Gastrocnemius medialis (tissue), 4 donors: ENCODE measurements at regions not wholly inside any gene's neighbourhood (a gene's known extent, or its start where the extent isn't known, plus 50 kb on each side); places are given as distances from the start of the nearest gene placed in this dataset.

Experiments used
- ATAC-seq, 2 donors: fragments of 150-250 bp; one replicate each; pipeline ENCODE4 v1.9.1; 2016
- DNase-seq, 2 donors: peaks; one replicate each; pipeline ENCODE4 v3.0.0-alpha.2; 2019
- H3K27ac ChIP-seq, 4 donors: fragments of 200-600 bp; sonication (generic); 1 replicate in 1 of 4; 2 replicates in 3 of 4; pipeline ENCODE4 v1.5.1; 2016 to 2018; ENCODE audit warnings: mild to moderate bottlenecking in 2 of 4, moderate library complexity in 1 of 4
- H3K27me3 ChIP-seq, 3 donors: fragments of 200-600 bp; sonication (generic) in 2 of 3; 1 replicate in 1 of 3; 2 replicates in 2 of 3; pipeline versions ENCODE4 v1.5.1 to v1.6.0; 2016 to 2019; ENCODE audit warnings: mild to moderate bottlenecking in 1 of 3, moderate library complexity in 1 of 3
- H3K36me3 ChIP-seq, 2 donors: fragments of 200-600 bp; sonication (generic) in 1 of 2; one replicate each; pipeline ENCODE4 v1.5.1; 2017 to 2018
- H3K4me1 ChIP-seq, 2 donors: fragments of 200-600 bp; sonication (generic) in 1 of 2; one replicate each; pipeline ENCODE4 v1.5.1; 2016 to 2017; ENCODE audit warnings: mild to moderate bottlenecking in 2 of 2
- H3K4me3 ChIP-seq, 4 donors: fragments of 200-600 bp; sonication (generic) in 3 of 4; 1 replicate in 1 of 4; 2 replicates in 3 of 4; pipeline ENCODE4 v1.5.1; 2016 to 2019; ENCODE audit warnings: mild to moderate bottlenecking in 2 of 4
- H3K9me3 ChIP-seq, 3 donors: fragments of 200-600 bp; sonication (generic) in 2 of 3; 1 replicate in 1 of 3; 2 replicates in 2 of 3; pipeline ENCODE4 v1.5.1; 2016 to 2019
- POLR2A ChIP-seq, 2 donors: fragments of 450-650 bp; IDR thresholded peaks; one replicate each; pipeline ENCODE4 v1.6.1; 2017; ENCODE audit warnings: antibody characterized with exemption in 2 of 2, mild to moderate bottlenecking in 2 of 2, moderate library complexity in 2 of 2
- in situ Hi-C, 4 donors: fragments of 200-750 bp; cut with MboI; loops; one replicate each; pipeline versions ENCODE4 v1.15.0 to v1.8.0; 2017; ENCODE audit warnings: low sequenced_read_pairs in 4 of 4
- intact Hi-C: fragments of 100-400 bp; cut with DNase I; formaldehyde crosslinking; loops from one replicate; pipeline ENCODE4 v1.15.1; 2023; ENCODE audit warnings: low total_unique reads
- TF ChIP-seq, protein P1 (sequence below), 5 experiments: fragments of 450-650 bp in 3 of 5; fragments of 200-600 bp in 2 of 5; sonication (generic) in 2 of 5; IDR thresholded peaks in 4 of 5; conservative IDR thresholded peaks in 1 of 5; 1 replicate in 4 of 5; 2 replicates in 1 of 5; pipeline ENCODE4 v1.5.1; 2016 to 2019; ENCODE audit warnings: antibody characterized with exemption in 5 of 5, mild to moderate bottlenecking in 3 of 5, moderate library complexity in 3 of 5

DNA sequence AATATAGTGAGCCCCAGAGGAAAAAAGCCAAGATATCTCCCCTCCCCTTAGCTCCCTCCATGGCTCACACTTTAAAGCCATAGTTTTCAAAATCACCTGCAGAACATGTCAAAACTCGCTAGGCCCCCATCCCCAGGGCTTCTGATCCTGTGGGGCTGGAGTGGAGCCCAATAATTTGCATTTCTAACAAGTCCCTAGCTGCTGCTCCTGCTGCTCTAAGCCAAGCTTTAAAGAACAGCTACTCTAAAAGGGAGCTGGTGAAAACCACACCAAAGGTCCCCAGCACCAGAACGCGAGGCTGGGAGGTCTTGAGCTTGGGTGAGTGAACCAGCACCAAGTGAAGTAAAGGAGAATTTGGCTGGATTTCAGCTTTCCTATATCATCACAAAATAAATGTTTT, 237.1 kb downstream of the ZNF674 start:
- no peak overlapping the region for H3K4me3 ChIP-seq
- ATAC-seq (no peak), DNase-seq (no peak)
- no peaks in the 10 kb centered on the region for H3K9me3 ChIP-seq
- no peaks in the 10 kb centered on the region for H3K4me1 ChIP-seq
- H3K36me3 ChIP-seq, result no peaks in the 10 kb centered on the region
- in situ Hi-C loops (no loop called here), intact Hi-C loops (no loop called here)
- no peak overlapping the region for H3K27ac ChIP-seq
- peaks cover 0 to 3% (median 0%) of the 10 kb centered on the region in 3 donors for H3K27me3 ChIP-seq
- TF ChIP-seq, protein P1, sequence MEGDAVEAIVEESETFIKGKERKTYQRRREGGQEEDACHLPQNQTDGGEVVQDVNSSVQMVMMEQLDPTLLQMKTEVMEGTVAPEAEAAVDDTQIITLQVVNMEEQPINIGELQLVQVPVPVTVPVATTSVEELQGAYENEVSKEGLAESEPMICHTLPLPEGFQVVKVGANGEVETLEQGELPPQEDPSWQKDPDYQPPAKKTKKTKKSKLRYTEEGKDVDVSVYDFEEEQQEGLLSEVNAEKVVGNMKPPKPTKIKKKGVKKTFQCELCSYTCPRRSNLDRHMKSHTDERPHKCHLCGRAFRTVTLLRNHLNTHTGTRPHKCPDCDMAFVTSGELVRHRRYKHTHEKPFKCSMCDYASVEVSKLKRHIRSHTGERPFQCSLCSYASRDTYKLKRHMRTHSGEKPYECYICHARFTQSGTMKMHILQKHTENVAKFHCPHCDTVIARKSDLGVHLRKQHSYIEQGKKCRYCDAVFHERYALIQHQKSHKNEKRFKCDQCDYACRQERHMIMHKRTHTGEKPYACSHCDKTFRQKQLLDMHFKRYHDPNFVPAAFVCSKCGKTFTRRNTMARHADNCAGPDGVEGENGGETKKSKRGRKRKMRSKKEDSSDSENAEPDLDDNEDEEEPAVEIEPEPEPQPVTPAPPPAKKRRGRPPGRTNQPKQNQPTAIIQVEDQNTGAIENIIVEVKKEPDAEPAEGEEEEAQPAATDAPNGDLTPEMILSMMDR (IDR thresholded peaks at IDR 0.05 in 4 of 5, conservative IDR thresholded peaks at IDR 0.05 in 1 of 5), result no peak
- no peak for TF ChIP-seq POLR2A (IDR thresholded peaks at IDR 0.05)

DNA sequence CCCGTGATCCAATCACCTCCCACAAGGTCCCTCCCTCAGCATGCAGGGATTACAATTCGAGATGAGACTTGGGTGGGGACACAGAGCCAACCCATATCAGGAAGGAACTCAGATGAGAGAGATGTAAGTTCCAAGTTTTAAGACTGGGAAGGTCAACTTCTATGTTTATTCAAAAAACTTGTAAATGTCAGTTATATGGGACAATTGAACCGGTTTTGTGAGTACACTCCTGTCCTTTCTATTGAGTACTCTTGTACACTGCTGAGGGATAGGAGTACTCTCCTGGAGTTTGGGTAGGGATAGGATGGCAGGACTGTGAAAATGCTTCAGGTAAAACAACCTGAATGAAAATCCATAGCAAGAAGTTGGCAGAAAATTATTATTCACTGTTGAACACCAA, 239.1 kb downstream of the ZNF674 start:
- DNase-seq (no peak), ATAC-seq (no peak)
- intact Hi-C loops (no loop called here), in situ Hi-C loops (no loop called here)
- TF ChIP-seq, protein P1 (IDR thresholded peaks at IDR 0.05 in 4 of 5, conservative IDR thresholded peaks at IDR 0.05 in 1 of 5), result no peak
- no peak for TF ChIP-seq POLR2A (IDR thresholded peaks at IDR 0.05)
- peaks cover 0 to 3% (median 0%) of the 10 kb centered on the region in 3 donors for H3K27me3 ChIP-seq
- no peaks in the 10 kb centered on the region for H3K4me1 ChIP-seq
- H3K36me3 ChIP-seq, result no peaks in the 10 kb centered on the region
- H3K4me3 ChIP-seq, result no peak overlapping the region
- no peaks in the 10 kb centered on the region for H3K9me3 ChIP-seq
- H3K27ac ChIP-seq, result no peak overlapping the region

DNA sequence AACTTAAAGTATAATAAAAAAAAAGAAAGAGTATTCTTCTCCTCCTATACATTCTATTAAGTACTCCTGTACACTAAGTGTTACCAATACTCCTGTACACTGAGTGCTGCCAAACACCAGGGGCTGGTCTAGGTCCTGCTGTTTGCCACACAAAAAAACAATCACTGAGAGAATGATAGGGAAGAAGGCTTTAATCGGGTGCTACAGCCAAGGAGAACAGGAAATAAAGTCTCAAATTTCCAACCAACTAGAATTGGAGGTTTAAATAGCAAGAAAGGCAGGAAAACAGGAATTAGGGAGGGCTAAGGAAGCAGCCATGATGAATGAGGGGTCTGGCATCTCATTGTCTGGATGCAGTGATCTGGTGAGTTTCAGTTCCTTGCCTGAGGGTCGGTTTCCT, 239.8 kb downstream of the ZNF674 start:
- DNase-seq (no peak), ATAC-seq (no peak)
- TF ChIP-seq, protein P1 (IDR thresholded peaks at IDR 0.05 in 4 of 5, conservative IDR thresholded peaks at IDR 0.05 in 1 of 5), result no peak
- TF ChIP-seq POLR2A (IDR thresholded peaks at IDR 0.05), result no peak
- Histone ChIP-seq H3K4me1 (no peaks in the 10 kb centered on the region), H3K27ac (no peak overlapping the region), H3K9me3 (no peaks in the 10 kb centered on the region), H3K4me3 (no peak overlapping the region), H3K36me3 (no peaks in the 10 kb centered on the region), H3K27me3 (no peaks in the 10 kb centered on the region)
- intact Hi-C loops, result no loop called here
- in situ Hi-C loops, result no loop called here

DNA sequence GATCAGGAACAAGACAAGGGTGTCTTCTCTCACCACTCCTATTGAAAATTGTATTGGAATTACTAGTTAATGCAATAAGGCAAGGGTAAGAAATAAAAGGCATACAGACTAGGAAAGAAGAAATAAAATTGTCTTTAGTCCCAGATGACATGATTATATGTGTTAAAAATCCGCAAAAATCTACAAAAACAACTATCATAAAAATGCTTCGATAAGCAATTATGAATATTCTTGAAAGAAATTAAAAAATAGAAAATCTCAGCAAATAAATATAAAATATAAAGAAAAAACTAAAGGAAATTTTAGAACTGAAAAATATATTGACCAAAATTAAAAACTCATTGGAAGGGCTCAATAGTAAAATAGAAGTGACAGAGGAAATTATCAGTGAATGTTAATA, 243.3 kb downstream of the ZNF674 start:
- no peaks in the 10 kb centered on the region for H3K36me3 ChIP-seq
- H3K27me3 ChIP-seq, result no peaks in the 10 kb centered on the region
- DNase-seq (no peak), ATAC-seq (no peak)
- no peak overlapping the region for H3K4me3 ChIP-seq
- intact Hi-C loops (no loop called here), in situ Hi-C loops (no loop called here)
- H3K9me3 ChIP-seq, result no peaks in the 10 kb centered on the region
- TF ChIP-seq POLR2A (IDR thresholded peaks at IDR 0.05), result no peak
- TF ChIP-seq, protein P1 (IDR thresholded peaks at IDR 0.05 in 4 of 5, conservative IDR thresholded peaks at IDR 0.05 in 1 of 5), result no peak
- H3K27ac ChIP-seq, result no peak overlapping the region
- H3K4me1 ChIP-seq, result no peaks in the 10 kb centered on the region

DNA sequence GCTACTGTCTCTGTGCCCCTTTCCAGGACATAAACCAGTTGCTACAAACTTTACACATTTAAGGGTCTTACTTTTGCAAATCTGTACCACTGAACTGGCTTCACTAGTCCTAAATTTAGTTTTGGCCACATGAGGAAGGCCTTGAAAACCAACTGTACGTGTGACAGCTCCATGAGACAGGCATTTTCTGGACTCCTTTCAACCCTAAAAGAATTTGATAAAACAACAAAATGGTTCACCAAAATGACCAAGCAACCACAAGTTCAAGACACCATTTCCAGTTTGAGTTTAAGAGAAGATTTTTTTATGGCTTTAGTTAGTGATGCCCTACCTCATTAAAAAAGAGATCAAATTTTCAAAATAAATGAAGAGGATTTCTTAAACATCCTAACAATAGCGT, 246.4 kb downstream of the ZNF674 start:
- in situ Hi-C loops (no loop called here), intact Hi-C loops (no loop called here)
- H3K4me1 ChIP-seq, result no peaks in the 10 kb centered on the region
- TF ChIP-seq POLR2A (IDR thresholded peaks at IDR 0.05), result no peak
- TF ChIP-seq, protein P1 (IDR thresholded peaks at IDR 0.05 in 4 of 5, conservative IDR thresholded peaks at IDR 0.05 in 1 of 5), result no peak
- no peak overlapping the region for H3K4me3 ChIP-seq
- ATAC-seq, result no peak
- DNase-seq, result no peak
- no peak overlapping the region for H3K27ac ChIP-seq
- no peaks in the 10 kb centered on the region for H3K27me3 ChIP-seq
- no peaks in the 10 kb centered on the region for H3K36me3 ChIP-seq
- no peaks in the 10 kb centered on the region for H3K9me3 ChIP-seq
